K562 (cell line): ENCODE measurements at regions not wholly inside any gene's neighbourhood (a gene's known extent, or its start where the extent isn't known, plus 50 kb on each side); places are given as distances from the start of the nearest gene placed in this dataset.

ENCODE experiments used
- ATAC-seq: fragments of 200-7000 bp; cut with Tn5 transposase; 3 replicates; pipeline ENCODE4 v1.9.1; 2020; ENCODE audit warnings: moderate library complexity
- BruUV-seq: library from RNA; stranded (reverse); fragments of 400-500 nt; replicated peaks from 2 replicates; lab custom pipeline; 2021; lab: Mats Ljungman, UMichigan
- CTCF ChIA-PET: fragments of 300-600 bp; formaldehyde crosslinking; extraction: SDS; loops from one replicate; lab custom pipeline; 2021; ENCODE audit warnings: low intra/inter-chr PET ratio; lab: Yijun Ruan, JAX
- POLR2A ChIA-PET: fragments of 300-600, 350-650 bp; sonication (Branson Sonifier 250); formaldehyde crosslinking; extraction: SDS; loops from one replicate; lab custom pipeline; 2021; ENCODE audit warnings: antibody characterized with exemption, inconsistent platforms; lab: Yijun Ruan, JAX
- DNase-seq, 4 experiments: peaks; one replicate each; pipeline versions ENCODE4 v3.0.0 to v3.0.0-alpha.2; 2011 to 2018; ENCODE audit warnings: low spot score in 3 of 4, mixed read lengths in 3 of 4; ENCODE audit errors: extremely low read depth in 1 of 4
- FAIRE-seq: peaks from 2 replicates; lab custom pipeline; 2011; peaks lifted over from hg19 to GRCh38; lab: Jason Lieb, UNC
- H2AFZ ChIP-seq: 2 replicates; pipeline ENCODE4 v1.6.0; 2011; ENCODE audit warnings: low read depth, low read length, control low read depth, inconsistent platforms
- H3K27ac ChIP-seq: fragments of 200-600 bp; 3 replicates; pipeline ENCODE4 v1.8.0; 2011; ENCODE audit warnings: low read depth, mild to moderate bottlenecking, control low read depth, inconsistent platforms, low read length, moderate library complexity, mixed read lengths; ENCODE audit errors: extremely low read depth
- H3K27me3 ChIP-seq, 2 experiments: fragments of 300-600 bp in 1 of 2; 2 replicates in 1 of 2; 3 replicates in 1 of 2; pipeline versions ENCODE4 v1.6.0 to v1.8.0; 2011; ENCODE audit warnings: inconsistent platforms in 2 of 2, low read length in 2 of 2, mild to moderate bottlenecking in 1 of 2, mixed read lengths in 1 of 2, moderate library complexity in 1 of 2; ENCODE audit not compliant: control insufficient read depth in 2 of 2, insufficient read depth in 2 of 2
- H3K36me3 ChIP-seq: fragments of 300-600 bp; 3 replicates; pipeline ENCODE4 v1.8.0; 2011; ENCODE audit warnings: mild to moderate bottlenecking, low read length, inconsistent platforms; ENCODE audit not compliant: control insufficient read depth, insufficient read depth
- H3K4me1 ChIP-seq, 2 experiments: fragments of 200-600 bp in 1 of 2; replicated peaks in 1 of 2; 2 replicates in 1 of 2; 3 replicates in 1 of 2; pipeline versions ENCODE4 v1.5.1 to v1.8.0; 2011; ENCODE audit warnings: inconsistent platforms in 2 of 2, low read length in 2 of 2, mild to moderate bottlenecking in 1 of 2, mixed read lengths in 1 of 2, moderate library complexity in 1 of 2; ENCODE audit not compliant: control insufficient read depth in 2 of 2, insufficient read depth in 2 of 2
- H3K4me2 ChIP-seq: 2 replicates; pipeline ENCODE4 v1.6.1; 2011; ENCODE audit warnings: low read length, control low read depth, inconsistent platforms, mixed read lengths; ENCODE audit not compliant: insufficient read depth
- H3K4me3 ChIP-seq: fragments of 200-600 bp; sonication (generic), shearing (Covaris generic); 2 replicates; pipeline ENCODE4 v1.5.1; 2016; ENCODE audit warnings: control low read depth, inconsistent platforms
- H3K79me2 ChIP-seq: fragments of 200-600 bp; 3 replicates; pipeline ENCODE4 v1.8.0; 2011; ENCODE audit warnings: low read length, inconsistent platforms; ENCODE audit not compliant: control insufficient read depth, insufficient read depth
- H3K9ac ChIP-seq, 2 experiments: 2 replicates each; pipeline versions ENCODE4 v1.6.0 to v1.6.1; 2011; ENCODE audit warnings: low read depth in 2 of 2, low read length in 2 of 2, control low read depth in 1 of 2, inconsistent platforms in 1 of 2, mild to moderate bottlenecking in 1 of 2, mixed read lengths in 1 of 2; ENCODE audit not compliant: insufficient read depth in 1 of 2
- H3K9me1 ChIP-seq: one replicate; pipeline ENCODE4 v1.6.0; 2011; ENCODE audit warnings: inconsistent platforms, mild to moderate bottlenecking, low read length, moderate library complexity; ENCODE audit not compliant: control insufficient read depth, insufficient read depth
- H3K9me3 ChIP-seq: replicated peaks from 2 replicates; pipeline ENCODE4 v1.5.1; 2011; ENCODE audit warnings: low read depth, low read length, inconsistent platforms; ENCODE audit not compliant: control insufficient read depth, insufficient read depth
- H4K20me1 ChIP-seq: replicated peaks from 2 replicates; pipeline ENCODE4 v1.6.1; 2011; ENCODE audit warnings: low read length, inconsistent platforms, mixed read lengths; ENCODE audit not compliant: control insufficient read depth, insufficient read depth
- CBFA2T3 ChIP-seq: fragments of 450-650 bp; IDR thresholded peaks from 2 replicates; pipeline ENCODE4 v1.6.1; 2017
- CHD1 ChIP-seq: fragments of 200-600 bp; sonication (generic); IDR thresholded peaks from one replicate; pipeline ENCODE4 v1.6.1; 2012; ENCODE audit warnings: mild to moderate bottlenecking, moderate library complexity, low read length, inconsistent platforms
- HOXB6 ChIP-seq: fragments of 250-450 bp; sonication (Bioruptor Pico); IDR thresholded peaks from 2 replicates; pipeline ENCODE4 v1.5.1; 2022; ENCODE audit warnings: mild to moderate bottlenecking, borderline replicate concordance
- MAFG ChIP-seq: fragments of 450-650 bp; conservative IDR thresholded peaks from 2 replicates; pipeline ENCODE4 v1.6.1; 2016; ENCODE audit warnings: missing genetic modification characterization, missing compliant biosample characterization
- MTA2 ChIP-seq: fragments of 450-650 bp; IDR thresholded peaks from 2 replicates; pipeline ENCODE4 v1.6.1; 2016; ENCODE audit warnings: low read depth
- NELFE ChIP-seq: IDR thresholded peaks from 2 replicates; pipeline ENCODE4 v1.6.1; 2011; ENCODE audit warnings: mild to moderate bottlenecking; ENCODE audit not compliant: insufficient read depth, insufficient read length
- NFE2L1 ChIP-seq: fragments of 450-650 bp; IDR thresholded peaks from 2 replicates; pipeline ENCODE4 v1.6.1; 2016; ENCODE audit warnings: missing genetic modification characterization, low read depth, mild to moderate bottlenecking, missing compliant biosample characterization, moderate library complexity, borderline replicate concordance
- NFIX ChIP-seq: fragments of 250-450 bp; sonication (Bioruptor Pico); IDR thresholded peaks from 2 replicates; pipeline ENCODE4 v1.4.0; 2020; ENCODE audit warnings: low read depth, mild to moderate bottlenecking, moderate library complexity
- PTRF ChIP-seq: fragments of 450-650 bp; IDR thresholded peaks from 2 replicates; pipeline ENCODE4 v1.6.1; 2016; ENCODE audit warnings: mild to moderate bottlenecking, missing genetic modification characterization, missing compliant biosample characterization
- RFX1 ChIP-seq: fragments of 450-650 bp; IDR thresholded peaks from 2 replicates; pipeline ENCODE4 v1.6.1; 2016; ENCODE audit warnings: mild to moderate bottlenecking, moderate library complexity
- STAT5B ChIP-seq: fragments of 250-450 bp; sonication (Bioruptor Pico); IDR thresholded peaks from 2 replicates; pipeline ENCODE4 v1.8.0; 2021; ENCODE audit warnings: mild to moderate bottlenecking, inconsistent platforms
- TAF15 ChIP-seq: fragments of 200-400 bp; formaldehyde crosslinking; IDR thresholded peaks from 2 replicates; pipeline ENCODE4 v1.6.1; 2017; ENCODE audit warnings: mild to moderate bottlenecking, low read depth, low read length, moderate library complexity
- ZBTB26 ChIP-seq: fragments of 450-650 bp; formaldehyde crosslinking; IDR thresholded peaks from 2 replicates; pipeline ENCODE4 v1.4.0; 2022; ENCODE audit warnings: missing genetic modification characterization
- ZC3H4 ChIP-seq: sonication (generic); formaldehyde crosslinking; IDR thresholded peaks from 2 replicates; pipeline ENCODE4 v1.9.0; 2021; ENCODE audit warnings: missing genetic modification reagents, borderline replicate concordance
- ZNF3 ChIP-seq: fragments of 250-450 bp; sonication (Bioruptor Pico); IDR thresholded peaks from 2 replicates; pipeline ENCODE4 v1.5.0; 2021; ENCODE audit warnings: mild to moderate bottlenecking, moderate library complexity
- whole genome bisulfite sequencing: fragments of 100-300 bp; shearing (Covaris generic); methylation state at CpG from one replicate; pipeline ENCODE4 v1.1.6; 2016; ENCODE audit warnings: low coverage, mixed read lengths; ENCODE audit not compliant: insufficient coverage; ENCODE audit errors: missing lambda C conversion rate; 5-methylcytosine and 5-hydroxymethylcytosine counted together
- in situ Hi-C: fragments of 300-500 bp; cut with MboI; formaldehyde crosslinking; loops from 4 replicates; pipeline ENCODE4 v1.15.0; 2018; ENCODE audit warnings: inconsistent platforms, mixed read lengths
- intact Hi-C: fragments of 100-400 bp; cut with micrococcal nuclease; formaldehyde crosslinking; loops from 2 replicates; pipeline ENCODE4 v1.14.2; 2022

- Histone ChIP-seq H3K9ac (no peak overlapping the region), H2AFZ (no peak overlapping the region), H3K4me1 (no peaks in the 10 kb centered on the region), H3K27ac (no peak overlapping the region), H3K9me3 (no peaks in the 10 kb centered on the region), H4K20me1 (no peaks in the 10 kb centered on the region), H3K27me3 (no peaks in the 10 kb centered on the region), H3K4me3 (no peak overlapping the region), H3K36me3 (no peaks in the 10 kb centered on the region), H3K4me2 (no peak overlapping the region), H3K9me1 (no peaks in the 10 kb centered on the region), H3K79me2 (no peaks in the 10 kb centered on the region)
- no peak for TF ChIP-seq PTRF (tag)
- TF ChIP-seq NFIX (CRISPR knock-in tag) = no peak
- no peak for TF ChIP-seq ZNF3
- TF ChIP-seq RFX1 = no peak
- no peak for TF ChIP-seq ZC3H4
- no peak for TF ChIP-seq TAF15
- TF ChIP-seq MAFG (tag) = no peak
- no peak for TF ChIP-seq NELFE
- TF ChIP-seq MTA2 = no peak
- TF ChIP-seq ZBTB26 (CRISPR knock-in tag) = no peak
- TF ChIP-seq HOXB6 (CRISPR knock-in tag) = no peak
- TF ChIP-seq CHD1 = no peak
- TF ChIP-seq CBFA2T3 = no peak
- no peak for TF ChIP-seq STAT5B (CRISPR knock-in tag)
- TF ChIP-seq NFE2L1 = no peak
- BruUV-seq = no TSS peak
- 25% methylated on average over 2 of the region's 2 CpGs for WGBS
- ATAC-seq = no peak
- no peak for DNase-seq
- ChIA-PET CTCF (no interaction called here), POLR2A (interaction anchor here (1.1 kb wide), 1 partner anchor 14 kb away, joined by 3 read pairs; no protein-coding TSS in a partner anchor)
- in situ Hi-C loops (no loop called here), intact Hi-C loops (no loop called here)
- no peak for FAIRE-seq
These were observed 109.6 kb upstream of the MAP3K4 start for GRCh38 chr6:160882006-160882405.
